Aorta (tissue), 5 donors: ENCODE measurements at regions not wholly inside any gene's neighbourhood (a gene's known extent, or its start where the extent isn't known, plus 50 kb on each side); places are given as distances from the start of the nearest gene placed in this dataset.
"Not testable (repeated sequence)": the region's sequence is repeated elsewhere in the genome, so short reads cannot be mapped to it uniquely, and the experiment has no call there.

Experiments
- ATAC-seq: fragments of 200-7000 bp; cut with Tn5 transposase; one replicate; pipeline ENCODE4 v1.9.1; 2022; ENCODE audit warnings: moderate library complexity; ENCODE audit not compliant: low FRiP score
- DNase-seq, 2 donors: peaks; one replicate each; pipeline ENCODE4 v3.0.0-alpha.2; 2020
- H3K27ac ChIP-seq, 2 donors: one replicate each; pipeline ENCODE4 v1.5.1; 2013; ENCODE audit warnings: low read length in 2 of 2, mild to moderate bottlenecking in 2 of 2, moderate library complexity in 2 of 2, control low read depth in 1 of 2, inconsistent platforms in 1 of 2, low read depth in 1 of 2
- H3K27me3 ChIP-seq, 2 donors: one replicate each; pipeline ENCODE4 v1.6.1; 2013; ENCODE audit warnings: control low read depth in 1 of 2, low read length in 1 of 2, mild to moderate bottlenecking in 1 of 2, moderate library complexity in 1 of 2; ENCODE audit not compliant: insufficient read depth in 2 of 2, control insufficient read depth in 1 of 2
- H3K36me3 ChIP-seq, 2 donors: one replicate each; pipeline ENCODE4 v1.6.1; 2013; ENCODE audit warnings: control low read depth in 1 of 2, low read length in 1 of 2, mild to moderate bottlenecking in 1 of 2; ENCODE audit not compliant: insufficient read depth in 2 of 2, control insufficient read depth in 1 of 2
- H3K4me1 ChIP-seq, 2 donors: one replicate each; pipeline ENCODE4 v1.6.1; 2013; ENCODE audit warnings: low read length in 2 of 2, control low read depth in 1 of 2, mild to moderate bottlenecking in 1 of 2, moderate library complexity in 1 of 2; ENCODE audit not compliant: insufficient read depth in 2 of 2, control insufficient read depth in 1 of 2
- H3K4me3 ChIP-seq, 2 donors: one replicate each; pipeline ENCODE4 v1.5.1; 2013; ENCODE audit warnings: low read length in 2 of 2, control low read depth in 1 of 2, mild to moderate bottlenecking in 1 of 2
- H3K9me3 ChIP-seq: one replicate; pipeline ENCODE4 v1.6.1; 2013; ENCODE audit warnings: mild to moderate bottlenecking, low read length; ENCODE audit not compliant: control insufficient read depth
- WGBS, 2 donors: extraction: QIAGEN DNeasy Blood & Tissue Kit; methylation state at CpG; one replicate each; pipeline ENCODE4 v1.1.7; 2013; 5-methylcytosine and 5-hydroxymethylcytosine counted together
- intact Hi-C, 2 donors: fragments of 100-400 bp; cut with DNase I; formaldehyde crosslinking; loops; one replicate each; pipeline versions ENCODE4 v1.14.2 to v1.15.0; 2022
- donor health status: healthy with polysubstance abuse.
- donor health status: Bipolar disorder and iron deficiency.
- donor health status: DM: no; HTN: no; CAD: no.
- donor health status: DM: no; HTN: no; CAD: no.
- donor health status: DM: yes; HTN: yes; CAD: no.

DNA sequence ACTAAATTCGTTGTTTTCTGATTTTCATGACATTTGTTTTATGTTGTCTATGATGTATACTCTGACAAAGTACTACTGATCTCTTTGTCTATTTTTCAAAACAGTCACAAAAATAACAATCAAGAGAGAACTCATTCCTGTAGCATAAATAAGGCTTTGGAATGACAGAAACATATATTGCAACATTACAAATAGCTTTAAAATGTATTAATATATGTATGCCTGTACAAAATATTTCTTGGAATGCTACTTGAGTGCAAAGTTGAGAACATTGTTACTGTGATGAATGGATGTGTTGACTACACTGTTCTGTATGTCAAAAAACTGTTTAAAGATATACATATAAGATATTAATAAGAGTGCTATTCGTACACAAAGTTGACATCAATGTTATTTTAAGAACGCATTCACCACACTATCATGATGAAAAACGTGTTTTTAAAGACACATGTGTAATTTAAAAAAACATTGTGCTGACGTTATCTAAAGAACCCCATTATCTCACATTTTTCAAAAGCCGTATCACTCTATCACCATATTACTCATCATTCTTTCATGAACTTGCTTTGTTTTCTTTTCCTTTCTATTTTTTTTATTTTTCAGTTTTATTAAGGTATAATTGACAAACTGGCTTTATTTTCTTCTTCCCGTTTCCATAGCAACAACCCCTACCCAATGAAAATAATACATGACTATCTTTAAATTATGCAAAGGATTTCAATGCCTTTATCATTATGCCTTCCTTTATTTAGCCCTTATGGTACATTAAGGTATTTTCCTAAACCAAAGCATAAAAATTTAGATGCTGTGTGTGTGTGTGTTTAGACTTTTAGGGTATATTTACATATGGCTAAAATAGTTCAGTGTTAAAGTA is 918.8 kb downstream of the SLITRK1 start:
- no peak overlapping the region for H3K4me3 ChIP-seq
- no peak overlapping the region for H3K27ac ChIP-seq
- no peak for DNase-seq
- no peaks in the 10 kb centered on the region for H3K27me3 ChIP-seq
- no peaks in the 10 kb centered on the region for H3K4me1 ChIP-seq
- no peaks in the 10 kb centered on the region for H3K9me3 ChIP-seq
- no peak for ATAC-seq
- intact Hi-C loops: no loop called here
- WGBS, 2 donors: 14 to 20% methylated on average over 7 of the region's 7 CpGs
- no peaks in the 10 kb centered on the region for H3K36me3 ChIP-seq

- Histone ChIP-seq H3K27ac (no peak overlapping the region), H3K4me1 (no peaks in the 10 kb centered on the region), H3K4me3 (no peak overlapping the region), H3K27me3 (no peaks in the 10 kb centered on the region), H3K36me3 (no peaks in the 10 kb centered on the region), H3K9me3 (no peaks in the 10 kb centered on the region)
- ATAC-seq (no peak), DNase-seq (no peak)
- WGBS, 2 donors: 32 to 39% methylated on average over 3 of the region's 3 CpGs
- intact Hi-C loops: no loop called here
These were observed 919.9 kb downstream of the SLITRK1 start for GRCh38 chr13:82962397-82962796.

DNA sequence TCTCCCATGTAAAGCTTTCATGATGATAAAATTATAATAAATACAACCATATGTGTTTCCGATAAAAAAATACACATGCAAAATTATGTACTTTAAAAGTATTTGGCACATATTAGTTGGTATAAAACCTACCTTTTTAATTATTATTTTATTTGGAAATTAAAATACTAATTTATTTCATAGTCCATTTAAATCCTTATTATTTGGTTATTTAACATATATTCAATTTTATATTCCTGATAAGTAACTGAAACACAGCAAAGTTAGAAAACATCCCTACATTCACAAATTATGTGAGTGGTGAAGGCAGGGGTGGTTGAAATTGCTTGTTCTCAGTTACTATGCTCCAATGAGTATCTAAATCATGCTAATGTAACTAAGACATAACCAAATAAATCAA is 920.5 kb downstream of the SLITRK1 start:
- DNase-seq: no peak
- H3K27me3 ChIP-seq: no peaks in the 10 kb centered on the region
- no peak overlapping the region for H3K4me3 ChIP-seq
- no peaks in the 10 kb centered on the region for H3K9me3 ChIP-seq
- 96% methylated on average over 1 of the region's 1 CpG for WGBS, 2 donors
- H3K36me3 ChIP-seq: no peaks in the 10 kb centered on the region
- H3K27ac ChIP-seq: no peak overlapping the region
- no peaks in the 10 kb centered on the region for H3K4me1 ChIP-seq
- ATAC-seq: no peak
- intact Hi-C loops: no loop called here

- H3K4me1 ChIP-seq, intact Hi-C loops, H3K27me3 ChIP-seq, H3K4me3 ChIP-seq, H3K9me3 ChIP-seq, H3K27ac ChIP-seq, H3K36me3 ChIP-seq, ATAC-seq: not testable (repeated sequence)
- WGBS, 2 donors: 92 to 94% methylated on average over 6 of the region's 6 CpGs
- peak in 1 of 2 donors; percentile 51 for DNase-seq
These were observed 929.9 kb downstream of the SLITRK1 start for GRCh38 chr13:82952336-82952735.

DNA sequence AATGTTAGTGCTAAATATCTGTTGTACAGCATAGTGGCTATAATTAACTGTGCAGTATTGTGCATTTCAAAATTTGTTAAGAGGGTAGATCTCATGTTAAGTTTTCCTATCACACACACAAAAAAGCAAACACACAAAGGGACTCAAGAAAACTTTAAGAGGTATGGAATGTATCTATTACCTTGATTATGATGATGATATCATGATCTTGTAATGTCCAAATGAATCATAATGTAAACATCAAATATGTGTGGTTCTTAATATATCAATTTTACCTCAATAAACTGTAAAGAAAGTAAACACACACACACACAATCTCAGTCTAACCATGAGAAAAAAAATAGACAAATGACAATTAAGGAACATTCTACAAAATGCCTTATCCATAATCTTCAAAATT is 934.6 kb downstream of the SLITRK1 start:
- DNase-seq (no peak), ATAC-seq (no peak)
- Histone ChIP-seq H3K36me3 (no peaks in the 10 kb centered on the region), H3K27ac (no peak overlapping the region), H3K27me3 (no peaks in the 10 kb centered on the region), H3K4me3 (no peak overlapping the region), H3K4me1 (no peaks in the 10 kb centered on the region), H3K9me3 (no peaks in the 10 kb centered on the region)
- intact Hi-C loops: no loop called here

DNA sequence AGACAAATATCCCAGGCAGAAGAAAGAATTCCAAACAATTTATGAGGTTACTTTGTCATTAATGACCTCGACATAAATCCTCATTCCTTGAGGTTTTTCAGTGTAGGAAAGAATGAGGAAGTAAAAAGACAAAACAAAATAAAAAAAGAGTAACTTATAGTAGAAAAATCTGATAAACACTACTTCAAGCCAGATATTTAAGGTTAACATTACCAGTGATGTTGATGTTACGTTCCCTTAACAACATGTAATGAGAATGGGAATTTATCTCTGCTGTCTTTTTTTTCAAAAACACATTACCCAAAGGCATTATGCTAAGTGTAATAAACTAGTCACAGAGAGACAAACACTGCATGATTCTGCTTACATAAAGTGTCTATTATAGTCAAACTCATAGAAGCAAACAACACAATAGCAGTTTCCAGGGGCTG is 935.1 kb downstream of the SLITRK1 start:
- intact Hi-C loops: no loop called here
- 73 to 94% methylated on average over 2 of the region's 2 CpGs for WGBS, 2 donors
- no peaks in the 10 kb centered on the region for H3K9me3 ChIP-seq

DNA sequence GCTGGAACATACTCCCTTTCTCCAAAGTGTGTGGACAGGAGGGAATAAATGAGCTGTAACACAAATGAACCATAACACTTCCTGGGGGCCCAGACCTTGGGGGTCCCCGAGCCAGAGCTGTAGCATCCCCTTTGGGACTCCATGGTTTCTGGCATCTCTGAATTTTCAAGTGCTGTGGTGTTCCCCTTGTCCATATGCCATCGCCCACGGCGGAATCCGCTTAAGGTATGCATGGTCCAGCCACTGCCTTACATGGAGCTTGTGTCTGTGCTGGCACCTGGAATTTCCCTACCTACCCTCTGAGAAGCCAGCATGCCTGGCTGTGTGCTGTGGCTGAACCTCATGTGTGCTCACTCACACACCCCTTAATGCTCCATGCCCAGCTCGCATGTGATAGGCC is 943.6 kb downstream of the SLITRK1 start:
- WGBS, 2 donors: 92 to 96% methylated on average over 6 of the region's 6 CpGs
- Histone ChIP-seq H3K9me3 (no peaks in the 10 kb centered on the region), H3K27ac (no peak overlapping the region), H3K4me1 (no peaks in the 10 kb centered on the region), H3K36me3 (no peaks in the 10 kb centered on the region), H3K27me3 (no peaks in the 10 kb centered on the region), H3K4me3 (no peak overlapping the region)
- intact Hi-C loops: no loop called here
- no peak for ATAC-seq
- DNase-seq: peak in 1 of 2 donors; percentile 44

More for the DNA sequence above, 935.1 kb downstream of the SLITRK1 start:
- Histone ChIP-seq H3K4me1 (no peaks in the 10 kb centered on the region), H3K36me3 (no peaks in the 10 kb centered on the region), H3K4me3 (no peak overlapping the region), H3K27ac (no peak overlapping the region), H3K27me3 (no peaks in the 10 kb centered on the region)
- ATAC-seq (no peak), DNase-seq (no peak)

- intact Hi-C loops: no loop called here
- WGBS, 2 donors: 76 to 83% methylated on average over 2 of the region's 2 CpGs
These were observed 948.3 kb downstream of the SLITRK1 start for GRCh38 chr13:82934000-82934399.

GRCh38 chr13:82925114-82925513 is 957.2 kb downstream of the SLITRK1 start:
- Histone ChIP-seq H3K27me3 (no peaks in the 10 kb centered on the region), H3K36me3 (no peaks in the 10 kb centered on the region), H3K27ac (no peak overlapping the region), H3K4me1 (no peaks in the 10 kb centered on the region), H3K4me3 (no peak overlapping the region), H3K9me3 (no peaks in the 10 kb centered on the region)
- ATAC-seq (no peak), DNase-seq (no peak)
- 44 to 70% methylated on average over 4 of the region's 4 CpGs for WGBS, 2 donors
- intact Hi-C loops: no loop called here

More at GRCh38 chr13:82934000-82934399, 948.3 kb downstream of the SLITRK1 start:
- no peaks in the 10 kb centered on the region for H3K4me1 ChIP-seq
- H3K27ac ChIP-seq: no peak overlapping the region
- H3K36me3 ChIP-seq: no peaks in the 10 kb centered on the region
- ATAC-seq: no peak
- DNase-seq: no peak
- no peaks in the 10 kb centered on the region for H3K9me3 ChIP-seq
- H3K4me3 ChIP-seq: no peak overlapping the region
- no peaks in the 10 kb centered on the region for H3K27me3 ChIP-seq
